ENCODE measurements at regions not wholly inside any gene's neighbourhood (a gene's known extent, or its start where the extent isn't known, plus 50 kb on each side); places are given as distances from the start of the nearest gene placed in this dataset.
"Not testable (repeated sequence)": the region's sequence is repeated elsewhere in the genome, so short reads cannot be mapped to it uniquely, and the experiment has no call there.

DNA sequence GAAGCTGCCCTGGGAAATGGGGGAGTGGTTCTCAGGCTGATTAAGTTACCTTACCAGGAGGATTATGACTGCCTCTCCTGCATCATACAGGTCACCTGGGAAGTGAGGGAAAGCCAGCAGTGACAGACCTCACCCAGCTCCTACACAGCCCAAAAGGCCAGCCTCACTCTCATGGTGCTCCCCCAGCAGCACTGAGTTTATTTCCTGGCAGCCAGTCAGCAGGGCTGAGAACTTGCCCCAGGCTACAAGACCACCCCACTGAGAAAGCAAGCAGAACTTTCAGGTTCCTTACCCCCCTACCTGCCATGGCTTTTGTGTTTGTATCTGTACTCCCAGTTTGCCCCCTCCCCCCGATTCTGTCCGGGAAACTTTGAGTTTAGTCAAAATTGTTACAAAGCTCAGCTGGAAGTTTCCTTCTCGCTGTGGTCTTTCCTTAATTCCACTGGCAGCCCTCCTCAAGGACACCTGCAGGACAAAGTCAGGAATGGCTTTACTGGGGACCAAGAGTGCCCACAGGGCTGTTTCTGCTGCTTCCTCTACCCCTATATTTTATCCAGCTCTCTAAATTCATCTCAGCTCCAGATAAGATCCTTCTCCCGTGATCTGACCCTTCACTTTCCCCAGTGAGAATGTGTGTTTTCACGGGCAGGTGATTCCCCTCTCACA, 649.8 kb upstream of the MBL2 start:
- no peak for DNase-seq

DNA sequence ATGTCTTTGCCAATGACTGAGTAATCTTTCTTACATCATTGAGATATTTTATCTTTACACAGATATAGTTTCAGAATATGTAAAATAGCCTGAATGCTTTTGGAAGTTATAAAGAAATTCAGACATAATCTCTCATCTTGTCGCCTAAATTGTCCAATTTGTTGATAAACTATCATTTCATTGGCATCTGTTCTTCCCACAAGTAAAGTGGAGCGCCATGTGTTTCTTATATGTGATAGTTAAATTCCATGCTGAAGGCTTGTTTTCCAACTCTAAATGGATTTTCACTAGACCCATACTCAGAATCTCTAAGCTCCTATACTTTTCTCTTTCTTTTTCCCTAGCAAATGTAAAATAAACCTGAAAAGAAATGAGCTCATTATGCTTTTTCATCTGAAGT, 640.1 kb upstream of the MBL2 start:
- DNase-seq: no peak

GRCh38 chr10:53406532-53406931, 633.9 kb upstream of the MBL2 start:
- DNase-seq: no peak

DNA sequence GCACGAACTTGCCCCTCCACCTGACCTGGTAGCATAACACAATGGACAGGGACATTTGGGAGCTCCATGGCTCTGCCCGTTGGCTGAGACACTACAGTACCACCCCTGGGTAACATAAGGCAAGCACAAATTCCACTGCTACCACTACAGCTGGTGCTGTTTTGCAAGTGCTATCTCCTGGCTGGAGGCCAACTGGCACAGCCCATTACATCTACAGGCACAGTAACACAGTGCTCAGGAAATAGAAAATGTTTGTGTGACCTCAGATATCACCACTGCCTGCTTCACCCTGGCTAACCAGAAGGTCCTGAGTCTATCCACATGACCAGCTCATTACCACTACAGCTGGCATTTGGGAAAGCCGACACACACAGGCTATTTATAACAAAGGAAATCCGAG, 631.1 kb upstream of the MBL2 start:
- peak; percentile 91 for DNase-seq

GRCh38 chr10:53402594-53402993, 630.0 kb upstream of the MBL2 start:
- no peak for DNase-seq

DNA sequence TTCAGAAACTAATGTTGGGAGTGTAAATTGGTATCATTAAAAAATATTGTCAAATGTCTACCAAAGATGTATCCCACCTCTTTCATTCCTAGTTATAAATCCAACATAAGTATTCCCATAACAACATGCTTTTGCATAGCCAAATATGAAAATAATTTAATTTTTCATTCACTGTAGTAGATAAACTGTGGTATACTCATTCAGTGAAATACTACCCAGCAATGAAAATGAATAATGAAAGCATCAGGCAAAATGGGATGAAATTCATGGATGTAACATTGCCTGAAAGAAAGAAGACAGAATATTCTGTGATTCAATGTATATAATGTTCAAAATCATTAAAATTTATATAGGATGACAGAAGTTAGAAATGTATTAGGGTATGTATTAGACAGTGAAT, 629.0 kb upstream of the MBL2 start:
- DNase-seq: no peak

GRCh38 chr10:53396876-53397275, 624.3 kb upstream of the MBL2 start:
- peak; percentile 31 for DNase-seq

DNA sequence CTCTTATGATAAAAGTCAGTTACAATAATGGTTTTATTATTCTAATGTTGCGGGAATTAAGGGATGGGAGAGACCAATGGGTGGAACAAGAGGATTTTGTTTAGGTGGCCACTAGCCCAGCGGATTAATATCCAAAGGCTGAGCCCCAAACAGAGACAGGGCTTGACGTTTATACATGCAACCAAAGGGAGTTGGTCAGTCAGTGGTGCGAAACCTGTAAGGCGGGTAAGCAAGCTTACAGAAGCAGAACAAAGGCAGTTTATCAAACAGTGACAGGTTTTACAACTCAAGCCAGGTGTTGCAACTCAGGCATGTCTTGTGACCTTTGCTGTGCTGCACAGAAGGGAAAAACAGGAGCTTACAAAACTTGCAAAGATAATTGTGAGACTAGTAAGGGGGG, 622.9 kb upstream of the MBL2 start:
- no peak for DNase-seq

DNA sequence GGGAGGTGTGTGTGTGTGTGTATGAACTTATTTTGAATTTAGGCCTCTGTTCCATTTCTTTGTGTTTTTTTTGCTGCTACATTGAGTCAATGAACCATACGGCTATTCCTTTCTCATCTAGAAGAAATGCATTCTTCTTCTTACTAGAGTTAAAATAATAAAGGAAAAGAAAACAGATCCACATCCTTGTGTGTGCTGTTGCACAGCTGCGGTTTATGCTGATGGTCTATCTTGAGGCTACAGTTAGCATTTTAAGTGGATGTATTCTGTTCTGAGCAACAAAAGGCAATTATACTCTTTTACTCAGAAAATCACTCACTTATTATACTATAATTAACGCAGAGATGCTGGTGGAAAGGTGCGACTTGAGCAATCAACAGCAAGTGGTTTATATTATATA, 615.0 kb upstream of the MBL2 start:
- DNase-seq: no peak

GRCh38 chr10:53382543-53382942, 610.0 kb upstream of the MBL2 start:
- DNase-seq: no peak

- DNase-seq: no peak
Observed at GRCh38 chr10:53379956-53380355, 607.4 kb upstream of the MBL2 start.

- DNase-seq: no peak
Observed at GRCh38 chr10:53370347-53370746, 597.8 kb upstream of the MBL2 start.

DNA sequence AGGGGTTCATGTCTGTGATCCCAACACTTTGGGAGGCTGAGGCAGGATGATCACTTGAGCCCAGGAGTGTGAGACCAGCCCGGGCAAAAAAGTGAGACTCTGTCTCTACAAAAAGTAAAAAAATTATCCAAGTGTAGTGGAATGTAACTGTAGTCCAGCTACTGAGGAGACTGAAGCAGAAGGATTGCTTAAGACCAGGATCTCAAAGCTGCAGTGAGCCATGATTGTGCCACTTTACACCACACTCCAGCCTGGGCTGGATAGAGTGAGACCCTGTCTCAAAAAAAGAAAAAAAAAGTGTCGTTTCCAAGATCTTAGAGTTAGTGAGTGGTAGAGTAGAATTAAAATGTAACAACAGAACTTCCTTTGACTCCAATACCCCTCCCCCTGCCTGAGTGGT, 589.4 kb upstream of the MBL2 start:
- DNase-seq: no peak

DNA sequence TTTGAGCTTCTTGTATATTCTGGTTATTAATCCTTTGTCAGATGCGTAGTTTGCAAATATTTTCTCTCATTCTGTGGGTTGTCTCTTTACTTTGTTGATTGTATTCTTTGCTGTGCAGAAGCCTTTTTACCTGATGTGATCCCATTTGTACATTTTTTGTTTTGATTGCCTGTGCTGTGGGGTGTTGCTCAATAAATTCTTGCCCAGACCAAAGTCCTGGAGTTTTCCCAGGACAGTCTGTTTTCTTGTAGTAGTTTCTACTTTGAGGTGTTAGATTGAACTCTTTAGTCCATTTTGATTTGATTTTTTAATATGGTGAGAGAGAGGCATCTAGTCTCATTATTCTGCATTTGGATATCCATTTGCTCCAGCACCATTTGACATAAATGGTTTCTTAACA, 588.7 kb upstream of the MBL2 start:
- DNase-seq: no peak

DNA sequence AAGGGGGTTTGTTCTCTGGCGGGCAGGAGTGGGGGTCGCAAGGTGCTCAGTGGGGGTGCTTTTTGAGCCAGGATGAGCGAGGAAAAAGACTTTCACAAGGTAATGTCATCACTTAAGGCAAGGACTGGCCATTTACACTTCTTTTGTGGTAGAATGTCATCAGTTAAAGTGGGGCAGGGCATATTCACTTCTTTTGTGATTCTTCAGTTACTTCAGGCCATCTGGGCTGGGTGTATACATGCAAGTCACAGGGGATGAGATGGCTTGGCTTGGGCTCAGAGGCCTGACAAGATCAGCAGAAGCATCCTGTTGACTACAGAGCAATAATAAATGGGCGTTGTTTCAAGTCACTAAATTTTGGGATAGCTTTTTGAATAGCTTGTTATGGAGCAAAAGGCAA, 586.4 kb upstream of the MBL2 start:
- DNase-seq: not testable (repeated sequence)

DNA sequence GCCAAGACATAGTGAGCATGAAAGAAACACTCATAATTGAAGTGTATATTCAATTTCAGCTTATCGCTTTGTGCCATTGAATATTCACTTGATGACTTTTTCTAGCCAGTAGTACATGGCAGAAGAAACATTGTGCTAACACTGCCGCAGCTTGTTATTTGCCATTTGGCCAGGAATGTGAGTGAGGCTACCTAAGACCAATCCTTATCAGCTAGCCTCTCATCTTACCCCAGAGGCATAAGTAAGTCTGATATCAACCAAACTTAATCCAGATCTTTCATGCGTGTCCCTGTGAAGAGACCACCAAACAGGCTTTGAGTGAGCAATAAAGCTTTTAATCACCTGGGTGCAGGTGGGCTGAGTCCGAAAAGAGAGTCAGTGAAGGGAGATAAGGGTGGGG, 586.0 kb upstream of the MBL2 start:
- DNase-seq: no peak

- DNase-seq: no peak
Observed at GRCh38 chr10:53357587-53357986, 585.0 kb upstream of the MBL2 start.

GRCh38 chr10:53356616-53357349, 584.2 kb upstream of the MBL2 start:
- DNase-seq: no peak

GRCh38 chr10:53342531-53342930, 569.9 kb upstream of the MBL2 start:
- not testable (repeated sequence) for DNase-seq

DNA sequence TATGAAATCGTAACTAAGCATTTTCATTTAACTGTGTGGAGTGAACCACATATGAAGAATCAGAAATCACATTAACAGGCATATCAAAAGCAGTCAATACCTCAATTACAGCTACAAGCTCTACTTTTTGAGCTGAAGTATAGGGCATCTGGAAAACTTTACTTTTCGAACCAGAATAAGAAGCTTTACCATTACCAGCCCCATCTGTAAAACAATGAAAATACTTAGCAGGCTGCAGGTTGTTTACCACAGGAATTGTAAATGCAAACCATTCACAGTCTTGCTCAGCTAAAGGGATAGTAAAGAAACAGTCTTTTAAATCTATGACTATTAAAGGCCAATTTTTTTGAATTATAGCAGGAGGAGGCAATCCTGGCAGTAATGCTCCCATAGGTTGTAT, 565.6 kb upstream of the MBL2 start:
- DNase-seq: not testable (repeated sequence)

DNA sequence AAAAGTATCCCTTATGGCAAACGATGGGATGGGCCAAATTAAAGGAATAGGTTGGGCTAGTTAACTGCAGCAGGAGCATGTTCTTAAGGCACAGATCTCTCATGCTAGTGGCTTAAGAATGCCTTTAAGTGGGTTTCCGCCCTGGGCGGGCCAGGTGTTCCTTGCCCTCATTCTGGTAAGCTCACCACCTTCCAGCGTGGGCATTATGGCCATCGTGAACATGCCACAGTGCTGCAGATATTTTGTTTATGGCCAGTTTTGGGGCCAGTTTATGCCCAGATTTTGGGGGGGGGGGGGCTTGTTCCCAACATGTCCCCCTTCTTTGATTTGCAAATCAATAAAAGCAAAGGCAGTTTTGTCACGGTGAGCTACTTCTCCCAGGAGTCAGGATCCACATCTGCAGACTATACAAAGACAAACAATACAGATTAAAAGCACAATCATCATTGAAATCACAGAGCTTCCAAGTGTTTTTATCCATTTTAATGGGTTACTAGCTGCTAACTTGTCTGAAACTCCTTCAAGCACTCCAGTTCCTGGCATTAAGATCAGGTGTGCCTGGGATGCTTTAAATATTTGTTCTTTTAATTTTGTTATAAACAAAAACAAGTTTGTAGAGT, 563.3 kb upstream of the MBL2 start:
- DNase-seq: not testable (repeated sequence)

DNA sequence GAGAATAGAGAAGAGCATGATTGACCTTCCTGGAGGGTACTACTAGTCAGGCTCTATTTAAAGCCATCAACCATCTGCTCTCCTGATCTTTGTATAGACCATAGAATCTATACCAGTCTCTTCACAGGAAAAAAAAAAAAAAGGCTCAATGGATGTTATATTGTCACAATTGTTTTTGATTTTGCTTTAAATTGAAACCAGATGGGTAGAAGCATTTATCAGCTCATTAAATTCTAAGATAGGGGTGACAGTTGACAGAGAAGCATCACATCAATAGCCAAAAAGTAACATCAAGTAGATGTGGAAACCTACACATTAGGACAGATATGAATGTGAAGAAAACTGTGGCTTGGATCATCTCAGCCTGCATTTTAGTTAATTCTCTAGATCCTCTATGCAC, 558.9 kb upstream of the MBL2 start:
- no peak for DNase-seq

DNA sequence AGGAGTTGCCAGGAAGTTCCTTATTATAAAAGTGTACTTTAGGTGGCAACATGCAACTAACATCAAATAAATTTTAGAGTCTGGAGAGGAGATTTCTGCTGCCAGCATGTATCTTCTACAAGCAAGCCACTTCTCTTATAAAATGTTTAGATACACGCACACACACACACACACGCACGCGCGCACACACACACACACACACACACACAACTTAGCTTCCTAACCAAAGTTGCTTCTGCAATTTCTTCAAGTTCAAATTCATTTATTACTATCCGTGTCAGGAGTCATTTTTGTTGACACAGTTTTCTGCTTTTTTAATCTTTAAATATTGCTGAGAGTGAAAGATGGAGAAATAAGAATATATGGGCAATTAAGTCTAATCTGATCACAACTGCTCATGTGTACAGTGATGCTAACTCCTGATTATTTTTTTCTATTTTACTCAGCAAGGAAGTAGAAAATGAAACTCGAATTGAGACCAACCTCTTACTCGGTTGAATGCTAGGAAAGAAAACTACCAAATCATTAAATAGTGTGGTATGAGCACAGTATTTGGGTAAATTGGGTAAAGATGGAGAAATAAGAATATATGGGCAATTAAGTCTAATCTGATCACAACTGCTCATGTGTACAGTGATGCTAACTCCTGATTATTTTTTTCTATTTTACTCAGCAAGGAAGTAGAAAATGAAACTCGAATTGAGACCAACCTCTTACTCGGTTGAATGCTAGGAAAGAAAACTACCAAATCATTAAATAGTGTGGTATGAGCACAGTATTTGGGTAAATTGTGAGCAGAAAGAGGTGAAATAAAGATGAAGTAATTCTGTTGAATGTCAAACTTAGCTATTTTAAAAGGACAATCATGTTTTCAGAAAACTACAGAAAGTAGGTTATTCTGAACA, 554.1 kb upstream of the MBL2 start:
- DNase-seq: peak; percentile 29
